HCT116 (cell line): ENCODE measurements at regions not wholly inside any gene's neighbourhood (a gene's known extent, or its start where the extent isn't known, plus 50 kb on each side); places are given as distances from the start of the nearest gene placed in this dataset.

Experiments
- ATAC-seq: fragments of 200-7000 bp; cut with Tn5 transposase; 2 replicates; pipeline ENCODE4 v1.9.1; 2020; ENCODE audit warnings: mild to moderate bottlenecking, moderate library complexity
- BruUV-seq: library from RNA; stranded (reverse); fragments of 400-500 nt; replicated peaks from 2 replicates; lab custom pipeline; 2021; lab: Mats Ljungman, UMichigan
- CTCF ChIA-PET: fragments of 300-600 bp; sonication (Branson Sonifier 250); formaldehyde crosslinking; loops from one replicate; lab custom pipeline; 2021; ENCODE audit warnings: antibody characterized with exemption; lab: Charles Lee
- POLR2A ChIA-PET: fragments of 300-600, 350-600 bp; sonication (Branson Sonifier 250); formaldehyde crosslinking; loops from one replicate; lab custom pipeline; 2021; ENCODE audit warnings: antibody characterized with exemption; lab: Charles Lee
- RAD21 ChIA-PET, 2 experiments: fragments of 300-600 bp; sonication (Branson Sonifier 250); formaldehyde crosslinking; loops; one replicate each; lab custom pipeline; 2023; ENCODE audit warnings: low total read pairs in 2 of 2; ENCODE audit not compliant: uncharacterized antibody in 2 of 2, unreplicated experiment in 2 of 2, low non-redundant PET in 1 of 2; lab: Charles Lee
- DNase-seq: peaks from one replicate; pipeline ENCODE4 v3.0.0-alpha.2; 2010; ENCODE audit warnings: low read depth, low spot score
- H2AFZ ChIP-seq: fragments of 200-600 bp; shearing (Covaris generic), sonication (generic); 2 replicates; pipeline ENCODE4 v1.6.1; 2017; ENCODE audit warnings: low read depth, mixed run types, mixed read lengths, antibody characterized with exemption, low read length; ENCODE audit not compliant: poor library complexity, severe bottlenecking
- H3K27ac ChIP-seq: 2 replicates; pipeline ENCODE4 v1.5.1; 2012; ENCODE audit warnings: low read depth, low read length
- H3K27me3 ChIP-seq: fragments of 200-600 bp; sonication (generic); 2 replicates; pipeline ENCODE4 v1.6.1; 2016; ENCODE audit warnings: mixed run types, low read length, mixed read lengths; ENCODE audit not compliant: insufficient read depth
- H3K36me3 ChIP-seq, 2 experiments: fragments of 200-500 bp in 1 of 2; fragments of 200-600 bp in 1 of 2; sonication (Bioruptor generic) in 1 of 2; sonication (generic) in 1 of 2; 2 replicates each; pipeline versions ENCODE4 v1.5.1 to v1.6.1; 2014 to 2016; ENCODE audit warnings: low read length in 2 of 2, inconsistent platforms in 1 of 2, mixed read lengths in 1 of 2, mixed run types in 1 of 2; ENCODE audit not compliant: insufficient read depth in 2 of 2, control insufficient read depth in 1 of 2
- H3K4me1 ChIP-seq, 2 experiments: fragments of 200-600 bp in 1 of 2; sonication (generic) in 1 of 2; 2 replicates each; pipeline versions ENCODE4 v1.5.1 to v1.6.1; 2012 to 2017; ENCODE audit warnings: low read length in 2 of 2, inconsistent platforms in 1 of 2, mild to moderate bottlenecking in 1 of 2, mixed read lengths in 1 of 2, mixed run types in 1 of 2, moderate library complexity in 1 of 2; ENCODE audit not compliant: insufficient read depth in 2 of 2, control insufficient read depth in 1 of 2
- H3K4me2 ChIP-seq: fragments of 200-600 bp; sonication (generic); 2 replicates; pipeline ENCODE4 v1.6.1; 2017; ENCODE audit warnings: mixed run types, low read length, mixed read lengths
- H3K4me3 ChIP-seq, 2 experiments: fragments of 200-600 bp in 1 of 2; sonication (generic) in 1 of 2; replicated peaks in 1 of 2; 2 replicates each; pipeline ENCODE4 v1.5.1; 2011 to 2016; ENCODE audit warnings: low read length in 2 of 2, control low read depth in 1 of 2, low read depth in 1 of 2, mild to moderate bottlenecking in 1 of 2, mixed read lengths in 1 of 2, mixed run types in 1 of 2
- H3K79me2 ChIP-seq: fragments of 200-600 bp; sonication (generic); 2 replicates; pipeline ENCODE4 v1.6.1; 2017; ENCODE audit warnings: mild to moderate bottlenecking, mixed run types, low read length, moderate library complexity, mixed read lengths; ENCODE audit not compliant: insufficient read depth
- H3K9ac ChIP-seq: fragments of 200-600 bp; sonication (generic); 2 replicates; pipeline ENCODE4 v1.6.1; 2016; ENCODE audit warnings: low read length, mixed read lengths
- H3K9me2 ChIP-seq: fragments of 200-600 bp; sonication (generic), shearing (Covaris generic); 2 replicates; pipeline ENCODE4 v1.6.1; 2017; ENCODE audit warnings: mixed run types, mild to moderate bottlenecking, moderate library complexity; ENCODE audit not compliant: insufficient read depth
- H3K9me3 ChIP-seq, 2 experiments: fragments of 200-500 bp in 1 of 2; fragments of 200-600 bp in 1 of 2; sonication (Bioruptor generic) in 1 of 2; sonication (generic) in 1 of 2; 2 replicates each; pipeline ENCODE4 v1.6.1; 2014 to 2017; ENCODE audit warnings: low read length in 2 of 2, mixed read lengths in 2 of 2, inconsistent platforms in 1 of 2, low read depth in 1 of 2, mild to moderate bottlenecking in 1 of 2, mixed run types in 1 of 2, moderate library complexity in 1 of 2; ENCODE audit not compliant: control insufficient read depth in 1 of 2, insufficient read depth in 1 of 2
- H4K20me1 ChIP-seq: fragments of 200-600 bp; sonication (generic), shearing (Covaris generic); 2 replicates; pipeline ENCODE4 v1.6.1; 2017; ENCODE audit warnings: mixed run types, mild to moderate bottlenecking, moderate library complexity; ENCODE audit not compliant: insufficient read depth
- ATF3 ChIP-seq: IDR thresholded peaks from 2 replicates; pipeline ENCODE4 v1.6.1; 2012
- CBX3 ChIP-seq: IDR thresholded peaks from 2 replicates; pipeline ENCODE4 v1.6.1; 2012; ENCODE audit warnings: low read depth
- CEBPB ChIP-seq: IDR thresholded peaks from 2 replicates; pipeline ENCODE4 v1.6.1; 2012; ENCODE audit warnings: low read depth
- EGR1 ChIP-seq: IDR thresholded peaks from 2 replicates; pipeline ENCODE4 v1.6.1; 2012; ENCODE audit warnings: low read depth
- EZH2 ChIP-seq: fragments of 200-600 bp; sonication (generic); IDR thresholded peaks from 2 replicates; pipeline ENCODE4 v1.6.1; 2017; ENCODE audit warnings: antibody characterized with exemption, mixed run types
- EZH2phosphoT487 ChIP-seq: fragments of 200-600 bp; IDR thresholded peaks from 2 replicates; pipeline ENCODE4 v1.6.1; 2018; ENCODE audit warnings: antibody characterized with exemption, borderline replicate concordance
- FOSL1 ChIP-seq: IDR thresholded peaks from 2 replicates; pipeline ENCODE4 v1.6.1; 2012; ENCODE audit warnings: low read depth
- JUND ChIP-seq: IDR thresholded peaks from 2 replicates; pipeline ENCODE4 v1.6.1; 2012
- POLR2A ChIP-seq: IDR thresholded peaks from 2 replicates; pipeline ENCODE4 v1.7.0; 2011; ENCODE audit warnings: borderline replicate concordance; ENCODE audit not compliant: insufficient read depth, insufficient read length; ENCODE audit errors: extremely low read depth
- POLR2AphosphoS5 ChIP-seq: IDR thresholded peaks from 2 replicates; pipeline ENCODE4 v1.6.1; 2011; ENCODE audit warnings: mild to moderate bottlenecking, low read depth, low read length, moderate library complexity
- RAD21 ChIP-seq: IDR thresholded peaks from 2 replicates; pipeline ENCODE4 v1.6.1; 2012; ENCODE audit warnings: low read depth, mild to moderate bottlenecking
- SIN3A ChIP-seq: IDR thresholded peaks from 2 replicates; pipeline ENCODE4 v1.6.1; 2012; ENCODE audit warnings: low read depth
- SP1 ChIP-seq: IDR thresholded peaks from 2 replicates; pipeline ENCODE4 v1.6.1; 2012; ENCODE audit warnings: low read depth
- SRF ChIP-seq: IDR thresholded peaks from 2 replicates; pipeline ENCODE4 v1.6.1; 2012; ENCODE audit warnings: low read depth
- TCF7L2 ChIP-seq: IDR thresholded peaks from 2 replicates; pipeline ENCODE4 v1.7.0; 2011; ENCODE audit warnings: borderline replicate concordance, inconsistent platforms; ENCODE audit not compliant: insufficient read depth, insufficient read length; ENCODE audit errors: extremely low read depth
- ZFX ChIP-seq: fragments of 450-650 bp; IDR thresholded peaks from 2 replicates; pipeline ENCODE4 v1.6.1; 2017
- ZNF274 ChIP-seq: fragments of 200-500 bp; sonication (Bioruptor generic); IDR thresholded peaks from 2 replicates; pipeline ENCODE4 v1.6.1; 2014; ENCODE audit warnings: mild to moderate bottlenecking, low read depth, low read length, inconsistent platforms
- intact Hi-C: fragments of 100-400 bp; cut with micrococcal nuclease; formaldehyde crosslinking; loops from 2 replicates; pipeline ENCODE4 v1.10.0; 2022
- TF ChIP-seq, protein P1 (sequence below): IDR thresholded peaks from 2 replicates; pipeline ENCODE4 v1.6.1; 2011; ENCODE audit warnings: mild to moderate bottlenecking, low read length, moderate library complexity; ENCODE audit not compliant: insufficient replicate concordance; ENCODE audit errors: extremely low read depth
- TF ChIP-seq, protein P2 (sequence below): IDR thresholded peaks from 2 replicates; pipeline ENCODE4 v1.6.1; 2012
- TF ChIP-seq, protein P3 (sequence below), 3 experiments: fragments of 200-600 bp in 1 of 3; sonication (generic) in 1 of 3; IDR thresholded peaks in 2 of 3; conservative IDR thresholded peaks in 1 of 3; 2 replicates each; pipeline ENCODE4 v1.5.1; 2012 to 2017; ENCODE audit warnings: low read depth in 2 of 3, low read length in 2 of 3, antibody characterized with exemption in 1 of 3, borderline replicate concordance in 1 of 3, control low read depth in 1 of 3, mild to moderate bottlenecking in 1 of 3, mixed read lengths in 1 of 3, mixed run types in 1 of 3, moderate library complexity in 1 of 3; ENCODE audit not compliant: insufficient read depth in 1 of 3

DNA sequence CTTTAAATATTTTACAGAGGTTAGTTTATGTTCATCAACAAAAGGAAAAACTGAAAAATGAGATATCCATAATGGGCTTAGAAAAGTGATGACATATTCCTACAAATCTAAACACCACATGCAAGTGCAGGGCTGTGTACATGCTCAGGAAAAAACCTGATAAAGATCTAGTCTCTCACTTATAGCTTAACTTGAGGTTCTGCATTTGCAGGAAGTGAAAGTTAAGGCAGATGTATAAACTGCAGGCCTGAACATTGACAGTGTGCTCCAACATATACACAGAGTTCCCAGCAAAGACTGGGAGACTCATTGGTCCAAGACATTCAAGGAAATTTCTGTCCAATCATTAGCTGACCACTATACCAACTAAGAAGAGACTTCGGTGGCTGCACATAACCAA is 63.8 kb upstream of the RET start:
- H3K36me3 ChIP-seq = no peaks in the 10 kb centered on the region
- TF ChIP-seq, protein P1, sequence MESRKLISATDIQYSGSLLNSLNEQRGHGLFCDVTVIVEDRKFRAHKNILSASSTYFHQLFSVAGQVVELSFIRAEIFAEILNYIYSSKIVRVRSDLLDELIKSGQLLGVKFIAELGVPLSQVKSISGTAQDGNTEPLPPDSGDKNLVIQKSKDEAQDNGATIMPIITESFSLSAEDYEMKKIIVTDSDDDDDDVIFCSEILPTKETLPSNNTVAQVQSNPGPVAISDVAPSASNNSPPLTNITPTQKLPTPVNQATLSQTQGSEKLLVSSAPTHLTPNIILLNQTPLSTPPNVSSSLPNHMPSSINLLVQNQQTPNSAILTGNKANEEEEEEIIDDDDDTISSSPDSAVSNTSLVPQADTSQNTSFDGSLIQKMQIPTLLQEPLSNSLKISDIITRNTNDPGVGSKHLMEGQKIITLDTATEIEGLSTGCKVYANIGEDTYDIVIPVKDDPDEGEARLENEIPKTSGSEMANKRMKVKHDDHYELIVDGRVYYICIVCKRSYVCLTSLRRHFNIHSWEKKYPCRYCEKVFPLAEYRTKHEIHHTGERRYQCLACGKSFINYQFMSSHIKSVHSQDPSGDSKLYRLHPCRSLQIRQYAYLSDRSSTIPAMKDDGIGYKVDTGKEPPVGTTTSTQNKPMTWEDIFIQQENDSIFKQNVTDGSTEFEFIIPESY = no peak
- TF ChIP-seq EZH2 (no peak), JUND (no peak), SP1 (no peak), ZFX (no peak), CBX3 (no peak), ATF3 (no peak), EZH2phosphoT487 (no peak), SRF (no peak), POLR2A (no peak), EGR1 (no peak), SIN3A (no peak), RAD21 (no peak), POLR2AphosphoS5 (no peak), CEBPB (no peak), FOSL1 (no peak), TCF7L2 (no peak), ZNF274 (no peak)
- TF ChIP-seq, protein P2, sequence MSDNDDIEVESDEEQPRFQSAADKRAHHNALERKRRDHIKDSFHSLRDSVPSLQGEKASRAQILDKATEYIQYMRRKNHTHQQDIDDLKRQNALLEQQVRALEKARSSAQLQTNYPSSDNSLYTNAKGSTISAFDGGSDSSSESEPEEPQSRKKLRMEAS = no peak
- TF ChIP-seq, protein P3, sequence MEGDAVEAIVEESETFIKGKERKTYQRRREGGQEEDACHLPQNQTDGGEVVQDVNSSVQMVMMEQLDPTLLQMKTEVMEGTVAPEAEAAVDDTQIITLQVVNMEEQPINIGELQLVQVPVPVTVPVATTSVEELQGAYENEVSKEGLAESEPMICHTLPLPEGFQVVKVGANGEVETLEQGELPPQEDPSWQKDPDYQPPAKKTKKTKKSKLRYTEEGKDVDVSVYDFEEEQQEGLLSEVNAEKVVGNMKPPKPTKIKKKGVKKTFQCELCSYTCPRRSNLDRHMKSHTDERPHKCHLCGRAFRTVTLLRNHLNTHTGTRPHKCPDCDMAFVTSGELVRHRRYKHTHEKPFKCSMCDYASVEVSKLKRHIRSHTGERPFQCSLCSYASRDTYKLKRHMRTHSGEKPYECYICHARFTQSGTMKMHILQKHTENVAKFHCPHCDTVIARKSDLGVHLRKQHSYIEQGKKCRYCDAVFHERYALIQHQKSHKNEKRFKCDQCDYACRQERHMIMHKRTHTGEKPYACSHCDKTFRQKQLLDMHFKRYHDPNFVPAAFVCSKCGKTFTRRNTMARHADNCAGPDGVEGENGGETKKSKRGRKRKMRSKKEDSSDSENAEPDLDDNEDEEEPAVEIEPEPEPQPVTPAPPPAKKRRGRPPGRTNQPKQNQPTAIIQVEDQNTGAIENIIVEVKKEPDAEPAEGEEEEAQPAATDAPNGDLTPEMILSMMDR (IDR thresholded peaks at IDR 0.05 in 2 of 3, conservative IDR thresholded peaks at IDR 0.05 in 1 of 3; ENCODE audit: borderline replicate concordance in 1 of 3, insufficient read depth in 1 of 3, low read depth in 2 of 3, low read length in 2 of 3) = no peak
- H3K4me2 ChIP-seq = no peak overlapping the region
- intact Hi-C loops = no loop called here
- H3K27ac ChIP-seq = no peak overlapping the region
- CTCF ChIA-PET = no interaction called here
- no peaks in the 10 kb centered on the region for H3K4me1 ChIP-seq
- no peaks in the 10 kb centered on the region for H3K79me2 ChIP-seq
- no peaks in the 10 kb centered on the region for H3K9me2 ChIP-seq
- RAD21 ChIA-PET = no interaction called here
- no TSS peak for BruUV-seq
- no peaks in the 10 kb centered on the region for H3K9me3 ChIP-seq
- H3K27me3 ChIP-seq = no peaks in the 10 kb centered on the region
- POLR2A ChIA-PET = no interaction called here
- H3K9ac ChIP-seq = no peak overlapping the region
- no peak overlapping the region for H3K4me3 ChIP-seq
- DNase-seq = no peak
- no peak overlapping the region for H2AFZ ChIP-seq
- H4K20me1 ChIP-seq = no peaks in the 10 kb centered on the region
- ATAC-seq = no peak
